ENCODE measurements at regions not wholly inside any gene's neighbourhood (a gene's known extent, or its start where the extent isn't known, plus 50 kb on each side); places are given as distances from the start of the nearest gene placed in this dataset.

GRCh38 chr3:164418414-164418813, 659.9 kb downstream of the SI start:
- ChIA-PET POLR2A (no interaction called here), RAD21 (ENCODE audit: low non-redundant PET in 1 of 2, low total read pairs in 2 of 2, uncharacterized antibody in 2 of 2, unreplicated experiment in 2 of 2) (no interaction called here), CTCF (no interaction called here)
- Histone ChIP-seq H3K9me3 (ENCODE audit: control insufficient read depth in 1 of 2, insufficient read depth in 1 of 2, low read depth in 1 of 2, low read length in 2 of 2) (no peaks in the 10 kb centered on the region), H3K27me3 (ENCODE audit: insufficient read depth, low read length) (no peaks in the 10 kb centered on the region), H3K27ac (ENCODE audit: low read depth, low read length) (no peak overlapping the region), H3K4me1 (ENCODE audit: control insufficient read depth in 1 of 2, insufficient read depth in 2 of 2, low read length in 2 of 2) (no peaks in the 10 kb centered on the region), H3K79me2 (ENCODE audit: insufficient read depth, low read length) (no peaks in the 10 kb centered on the region), H3K4me3 (replicated peaks in 1 of 2; ENCODE audit: low read depth in 1 of 2, low read length in 2 of 2) (no peak overlapping the region), H3K36me3 (ENCODE audit: control insufficient read depth in 1 of 2, insufficient read depth in 2 of 2, low read length in 2 of 2) (no peaks in the 10 kb centered on the region), H4K20me1 (ENCODE audit: insufficient read depth) (no peaks in the 10 kb centered on the region), H3K9ac (ENCODE audit: low read length) (no peak overlapping the region), H3K9me2 (ENCODE audit: insufficient read depth) (no peaks in the 10 kb centered on the region), H2AFZ (ENCODE audit: low read depth, low read length, poor library complexity, severe bottlenecking) (no peak overlapping the region), H3K4me2 (ENCODE audit: low read length) (no peak overlapping the region)
- DNase-seq (ENCODE audit: low read depth, low spot score) (no peak), ATAC-seq (no peak)
- intact Hi-C loops (cut with micrococcal nuclease) = no loop called here
- TF ChIP-seq SIN3A (IDR thresholded peaks at IDR 0.05; ENCODE audit: low read depth) = no peak
- TF ChIP-seq CBX3 (IDR thresholded peaks at IDR 0.05; ENCODE audit: low read depth) = no peak
- no peak for TF ChIP-seq TCF7L2 (IDR thresholded peaks at IDR 0.05; ENCODE audit: borderline replicate concordance, extremely low read depth, insufficient read depth, insufficient read length)
- no peak for TF ChIP-seq EGR1 (IDR thresholded peaks at IDR 0.05; ENCODE audit: low read depth)
- no peak for TF ChIP-seq CTCF (IDR thresholded peaks at IDR 0.05 in 2 of 3, conservative IDR thresholded peaks at IDR 0.05 in 1 of 3; ENCODE audit: borderline replicate concordance in 1 of 3, insufficient read depth in 1 of 3, low read depth in 2 of 3, low read length in 2 of 3)
- no peak for TF ChIP-seq SRF (IDR thresholded peaks at IDR 0.05; ENCODE audit: low read depth)
- no peak for TF ChIP-seq ZBTB33 (IDR thresholded peaks at IDR 0.05; ENCODE audit: extremely low read depth, insufficient replicate concordance, low read length)
- TF ChIP-seq EZH2phosphoT487 (IDR thresholded peaks at IDR 0.05; ENCODE audit: borderline replicate concordance) = no peak
- TF ChIP-seq MAX (IDR thresholded peaks at IDR 0.05) = no peak
- no peak for TF ChIP-seq ZNF274 (IDR thresholded peaks at IDR 0.05; ENCODE audit: low read depth, low read length)
- TF ChIP-seq ELF1 (IDR thresholded peaks at IDR 0.05; ENCODE audit: borderline replicate concordance, low read depth) = no peak
- no peak for TF ChIP-seq POLR2A (IDR thresholded peaks at IDR 0.05; ENCODE audit: borderline replicate concordance, extremely low read depth, insufficient read depth, insufficient read length)
- TF ChIP-seq SP1 (IDR thresholded peaks at IDR 0.05; ENCODE audit: low read depth) = no peak
- no peak for TF ChIP-seq FOSL1 (IDR thresholded peaks at IDR 0.05; ENCODE audit: low read depth)
- BruUV-seq (replicated peaks) = no TSS peak

Measured in HCT116 (cell line).